ENCODE measurements at regions not wholly inside any gene's neighbourhood (a gene's known extent, or its start where the extent isn't known, plus 50 kb on each side); places are given as distances from the start of the nearest gene placed in this dataset.
"Not testable (repeated sequence)": the region's sequence is repeated elsewhere in the genome, so short reads cannot be mapped to it uniquely, and the experiment has no call there.

- DNase-seq (no peak), ATAC-seq (no peak)
- Mint-ChIP-seq H3K27me3 (no peaks in the 10 kb centered on the region), H3K4me3 (no peak overlapping the region), H3K36me3 (ENCODE audit: low read depth) (no peaks in the 10 kb centered on the region), H3K4me1 (no peaks in the 10 kb centered on the region), H3K27ac (no peak overlapping the region), H3K9me3 (no peaks in the 10 kb centered on the region)
Observed at GRCh38 chr3:88480822-88481221, 331.1 kb downstream of the C3orf38 start.

- Mint-ChIP-seq H3K36me3 (ENCODE audit: low read depth) (no peaks in the 10 kb centered on the region), H3K4me1 (no peaks in the 10 kb centered on the region), H3K27me3 (no peaks in the 10 kb centered on the region), H3K27ac (no peak overlapping the region), H3K9me3 (no peaks in the 10 kb centered on the region), H3K4me3 (no peak overlapping the region)
- ATAC-seq, result no peak
- DNase-seq, result no peak
Observed at GRCh38 chr3:88485001-88485400, 335.2 kb downstream of the C3orf38 start.

GRCh38 chr3:88508818-88509217, 359.1 kb downstream of the C3orf38 start:
- not testable (repeated sequence) for H3K27me3 Mint-ChIP-seq; H3K36me3 Mint-ChIP-seq (ENCODE audit: low read depth); H3K27ac Mint-ChIP-seq; DNase-seq; H3K4me3 Mint-ChIP-seq; ATAC-seq; H3K4me1 Mint-ChIP-seq
- H3K9me3 Mint-ChIP-seq, result peaks cover 10% of the 10 kb centered on the region

GRCh38 chr3:88509582-88509981, 359.8 kb downstream of the C3orf38 start:
- H3K27ac Mint-ChIP-seq, result no peak overlapping the region
- no peaks in the 10 kb centered on the region for H3K27me3 Mint-ChIP-seq
- no peak for ATAC-seq
- H3K4me1 Mint-ChIP-seq, result no peaks in the 10 kb centered on the region
- no peak for DNase-seq
- no peaks in the 10 kb centered on the region for H3K36me3 Mint-ChIP-seq (ENCODE audit: low read depth)
- peaks cover 10% of the 10 kb centered on the region for H3K9me3 Mint-ChIP-seq
- no peak overlapping the region for H3K4me3 Mint-ChIP-seq

- Mint-ChIP-seq H3K27ac (no peak overlapping the region), H3K4me1 (no peaks in the 10 kb centered on the region), H3K36me3 (ENCODE audit: low read depth) (no peaks in the 10 kb centered on the region), H3K9me3 (peaks cover 5% of the 10 kb centered on the region), H3K27me3 (no peaks in the 10 kb centered on the region), H3K4me3 (no peak overlapping the region)
- DNase-seq (no peak), ATAC-seq (no peak)
Observed at GRCh38 chr3:88528494-88528893, 378.7 kb downstream of the C3orf38 start.

GRCh38 chr3:88534534-88534933, 384.8 kb downstream of the C3orf38 start:
- no peak for ATAC-seq
- H3K36me3 Mint-ChIP-seq (ENCODE audit: low read depth), result no peaks in the 10 kb centered on the region
- H3K27me3 Mint-ChIP-seq, result no peaks in the 10 kb centered on the region
- H3K27ac Mint-ChIP-seq, result no peak overlapping the region
- H3K4me1 Mint-ChIP-seq, result no peaks in the 10 kb centered on the region
- no peaks in the 10 kb centered on the region for H3K9me3 Mint-ChIP-seq
- no peak overlapping the region for H3K4me3 Mint-ChIP-seq
- no peak for DNase-seq

- Mint-ChIP-seq H3K9me3 (no peaks in the 10 kb centered on the region), H3K4me3 (no peak overlapping the region), H3K27ac (no peak overlapping the region), H3K36me3 (ENCODE audit: low read depth) (no peaks in the 10 kb centered on the region), H3K4me1 (no peaks in the 10 kb centered on the region), H3K27me3 (no peaks in the 10 kb centered on the region)
- ATAC-seq (no peak), DNase-seq (no peak)
Observed at GRCh38 chr3:88535563-88535962, 385.8 kb downstream of the C3orf38 start.

GRCh38 chr3:88542916-88543315, 393.2 kb downstream of the C3orf38 start:
- no peaks in the 10 kb centered on the region for H3K4me1 Mint-ChIP-seq
- no peak overlapping the region for H3K4me3 Mint-ChIP-seq
- H3K36me3 Mint-ChIP-seq (ENCODE audit: low read depth), result no peaks in the 10 kb centered on the region

GRCh38 chr3:88572450-88572849, 422.7 kb downstream of the C3orf38 start:
- H3K9me3 Mint-ChIP-seq, result peaks cover 23% of the 10 kb centered on the region
- no peak overlapping the region for H3K4me3 Mint-ChIP-seq
- H3K27me3 Mint-ChIP-seq, result no peaks in the 10 kb centered on the region
- H3K27ac Mint-ChIP-seq, result no peak overlapping the region
- H3K4me1 Mint-ChIP-seq, result no peaks in the 10 kb centered on the region
- no peaks in the 10 kb centered on the region for H3K36me3 Mint-ChIP-seq (ENCODE audit: low read depth)
- no peak for ATAC-seq
- DNase-seq, result no peak

More at GRCh38 chr3:88542916-88543315, 393.2 kb downstream of the C3orf38 start:
- ATAC-seq, result no peak
- peaks cover 14% of the 10 kb centered on the region for H3K9me3 Mint-ChIP-seq
- no peak for DNase-seq
- no peaks in the 10 kb centered on the region for H3K27me3 Mint-ChIP-seq
- H3K27ac Mint-ChIP-seq, result no peak overlapping the region

- Mint-ChIP-seq H3K9me3 (peaks cover 17% of the 10 kb centered on the region), H3K4me1 (no peaks in the 10 kb centered on the region), H3K4me3 (no peak overlapping the region), H3K27ac (no peak overlapping the region), H3K36me3 (ENCODE audit: low read depth) (no peaks in the 10 kb centered on the region), H3K27me3 (no peaks in the 10 kb centered on the region)
- DNase-seq, result no peak
- ATAC-seq, result no peak
Observed at GRCh38 chr3:88573472-88573871, 423.7 kb downstream of the C3orf38 start.

GRCh38 chr3:88574146-88574545, 424.4 kb downstream of the C3orf38 start:
- DNase-seq (no peak), ATAC-seq (no peak)
- no peaks in the 10 kb centered on the region for H3K4me1 Mint-ChIP-seq
- no peak overlapping the region for H3K27ac Mint-ChIP-seq
- no peak overlapping the region for H3K4me3 Mint-ChIP-seq
- no peaks in the 10 kb centered on the region for H3K36me3 Mint-ChIP-seq (ENCODE audit: low read depth)
- H3K9me3 Mint-ChIP-seq, result peaks cover 10% of the 10 kb centered on the region
- no peaks in the 10 kb centered on the region for H3K27me3 Mint-ChIP-seq

- Mint-ChIP-seq H3K9me3 (no peaks in the 10 kb centered on the region), H3K36me3 (ENCODE audit: low read depth) (no peaks in the 10 kb centered on the region), H3K27ac (no peak overlapping the region), H3K27me3 (no peaks in the 10 kb centered on the region), H3K4me3 (no peak overlapping the region), H3K4me1 (no peaks in the 10 kb centered on the region)
- ATAC-seq (no peak), DNase-seq (no peak)
Observed at GRCh38 chr3:88584451-88584850, 434.7 kb downstream of the C3orf38 start.

- no peak for DNase-seq
- Mint-ChIP-seq H3K9me3 (no peaks in the 10 kb centered on the region), H3K36me3 (ENCODE audit: low read depth) (no peaks in the 10 kb centered on the region), H3K4me3 (no peak overlapping the region), H3K27me3 (no peaks in the 10 kb centered on the region), H3K27ac (no peak overlapping the region), H3K4me1 (no peaks in the 10 kb centered on the region)
- no peak for ATAC-seq
Observed at GRCh38 chr3:88586121-88586640, 436.4 kb downstream of the C3orf38 start.

GRCh38 chr3:88589138-88589537, 439.4 kb downstream of the C3orf38 start:
- no peak overlapping the region for H3K4me3 Mint-ChIP-seq
- no peaks in the 10 kb centered on the region for H3K27me3 Mint-ChIP-seq
- no peaks in the 10 kb centered on the region for H3K4me1 Mint-ChIP-seq
- no peaks in the 10 kb centered on the region for H3K36me3 Mint-ChIP-seq (ENCODE audit: low read depth)
- no peaks in the 10 kb centered on the region for H3K9me3 Mint-ChIP-seq
- DNase-seq (no peak), ATAC-seq (no peak)
- H3K27ac Mint-ChIP-seq, result no peak overlapping the region

GRCh38 chr3:88595026-88595425, 445.3 kb downstream of the C3orf38 start:
- no peaks in the 10 kb centered on the region for H3K36me3 Mint-ChIP-seq (ENCODE audit: low read depth)
- H3K4me1 Mint-ChIP-seq, result no peaks in the 10 kb centered on the region
- H3K27ac Mint-ChIP-seq, result no peak overlapping the region
- no peaks in the 10 kb centered on the region for H3K9me3 Mint-ChIP-seq
- no peak for DNase-seq
- no peaks in the 10 kb centered on the region for H3K27me3 Mint-ChIP-seq
- H3K4me3 Mint-ChIP-seq, result no peak overlapping the region
- ATAC-seq, result no peak

- no peak for DNase-seq
Observed at GRCh38 chr3:88596451-88596850, 446.7 kb downstream of the C3orf38 start.

More at GRCh38 chr3:88596451-88596850, 446.7 kb downstream of the C3orf38 start:
- H3K27ac Mint-ChIP-seq, result no peak overlapping the region
- H3K27me3 Mint-ChIP-seq, result no peaks in the 10 kb centered on the region
- H3K36me3 Mint-ChIP-seq (ENCODE audit: low read depth), result no peaks in the 10 kb centered on the region
- ATAC-seq, result no peak
- no peak overlapping the region for H3K4me3 Mint-ChIP-seq
- peaks cover 5% of the 10 kb centered on the region for H3K9me3 Mint-ChIP-seq
- no peaks in the 10 kb centered on the region for H3K4me1 Mint-ChIP-seq
